K562 (cell line): ENCODE measurements at regions not wholly inside any gene's neighbourhood (a gene's known extent, or its start where the extent isn't known, plus 50 kb on each side); places are given as distances from the start of the nearest gene placed in this dataset.

Experiments
- HNRNPLL ChIP-seq: fragments of 200-400 bp; formaldehyde crosslinking; IDR thresholded peaks from 2 replicates; pipeline ENCODE4 v1.6.1; 2017; ENCODE audit warnings: low read length, low read depth, mild to moderate bottlenecking; ENCODE audit not compliant: poor library complexity, severe bottlenecking
- MAZ ChIP-seq, 2 experiments: fragments of 450-650 bp in 1 of 2; sonication (generic) in 1 of 2; formaldehyde crosslinking; IDR thresholded peaks in 1 of 2; conservative IDR thresholded peaks in 1 of 2; 2 replicates each; pipeline versions ENCODE4 v1.4.0 to v1.5.0; 2020; ENCODE audit warnings: mild to moderate bottlenecking in 1 of 2, missing genetic modification reagents in 1 of 2
- MYBL2 ChIP-seq, 2 experiments: fragments of 450-650 bp in 1 of 2; sonication (generic) in 1 of 2; formaldehyde crosslinking in 1 of 2; IDR thresholded peaks; 2 replicates each; pipeline versions ENCODE4 v1.6.1 to v1.8.1; 2017 to 2022; ENCODE audit warnings: borderline replicate concordance in 1 of 2, inconsistent platforms in 1 of 2, low read depth in 1 of 2, mild to moderate bottlenecking in 1 of 2, missing genetic modification reagents in 1 of 2, moderate library complexity in 1 of 2
- POLR2AphosphoS2 ChIP-seq: IDR thresholded peaks from 2 replicates; pipeline ENCODE4 v1.6.1; 2012; ENCODE audit warnings: low read length, improper control_type of control experiment
- RUNX1 ChIP-seq: sonication (generic); IDR thresholded peaks from 2 replicates; pipeline ENCODE4 v1.6.1; 2016; ENCODE audit warnings: antibody characterized with exemption, low read depth
- SREBF2 ChIP-seq: sonication (generic); formaldehyde crosslinking; IDR thresholded peaks from 2 replicates; pipeline ENCODE4 v1.4.0; 2020; ENCODE audit warnings: mild to moderate bottlenecking, missing genetic modification reagents
- ZNF830 ChIP-seq: fragments of 250-450 bp; sonication (Bioruptor Pico); IDR thresholded peaks from 2 replicates; pipeline ENCODE4 v1.5.0; 2021; ENCODE audit warnings: mild to moderate bottlenecking
- TF ChIP-seq, protein P1 (sequence below), 3 experiments: IDR thresholded peaks in 2 of 3; conservative IDR thresholded peaks in 1 of 3; 2 replicates each; pipeline ENCODE4 v1.5.1; 2011 to 2012; ENCODE audit warnings: low read length in 3 of 3, mild to moderate bottlenecking in 3 of 3, control low read depth in 2 of 3, improper control_type of control experiment in 1 of 3, inconsistent platforms in 1 of 3, low read depth in 1 of 3, mixed read lengths in 1 of 3, moderate library complexity in 1 of 3; ENCODE audit not compliant: insufficient read depth in 2 of 3
- TF ChIP-seq, protein P2 (sequence below): fragments of 450-650 bp; IDR thresholded peaks from 2 replicates; pipeline ENCODE4 v1.6.1; 2016
- TF ChIP-seq, protein P3 (sequence below): sonication (generic); formaldehyde crosslinking; IDR thresholded peaks from 2 replicates; pipeline ENCODE4 v1.9.0; 2022; ENCODE audit warnings: mild to moderate bottlenecking, missing genetic modification reagents

DNA sequence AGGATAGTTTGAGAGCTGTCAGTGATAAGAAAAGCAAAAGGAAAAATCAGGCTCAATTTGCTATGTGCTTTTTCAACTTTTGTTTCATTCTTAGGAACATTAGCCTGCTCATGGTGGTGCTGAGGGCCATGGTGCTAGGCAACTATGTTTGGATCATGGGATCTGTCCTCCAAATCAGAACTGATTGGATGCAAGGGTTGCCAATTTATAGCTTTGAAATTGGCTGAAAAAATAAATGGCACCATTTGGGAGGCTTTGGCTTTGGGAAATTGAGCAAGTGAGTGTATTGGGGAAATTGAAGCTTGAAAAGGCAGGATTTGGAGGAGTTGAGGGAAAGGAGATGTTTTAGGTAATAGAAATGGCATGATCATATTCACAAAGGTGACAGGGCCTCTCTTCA lies 103.8 kb downstream of the CYP26A1 start:
- no peak for TF ChIP-seq RUNX1
- no peak for TF ChIP-seq HNRNPLL
- TF ChIP-seq ZNF830 = no peak
- TF ChIP-seq, protein P1, sequence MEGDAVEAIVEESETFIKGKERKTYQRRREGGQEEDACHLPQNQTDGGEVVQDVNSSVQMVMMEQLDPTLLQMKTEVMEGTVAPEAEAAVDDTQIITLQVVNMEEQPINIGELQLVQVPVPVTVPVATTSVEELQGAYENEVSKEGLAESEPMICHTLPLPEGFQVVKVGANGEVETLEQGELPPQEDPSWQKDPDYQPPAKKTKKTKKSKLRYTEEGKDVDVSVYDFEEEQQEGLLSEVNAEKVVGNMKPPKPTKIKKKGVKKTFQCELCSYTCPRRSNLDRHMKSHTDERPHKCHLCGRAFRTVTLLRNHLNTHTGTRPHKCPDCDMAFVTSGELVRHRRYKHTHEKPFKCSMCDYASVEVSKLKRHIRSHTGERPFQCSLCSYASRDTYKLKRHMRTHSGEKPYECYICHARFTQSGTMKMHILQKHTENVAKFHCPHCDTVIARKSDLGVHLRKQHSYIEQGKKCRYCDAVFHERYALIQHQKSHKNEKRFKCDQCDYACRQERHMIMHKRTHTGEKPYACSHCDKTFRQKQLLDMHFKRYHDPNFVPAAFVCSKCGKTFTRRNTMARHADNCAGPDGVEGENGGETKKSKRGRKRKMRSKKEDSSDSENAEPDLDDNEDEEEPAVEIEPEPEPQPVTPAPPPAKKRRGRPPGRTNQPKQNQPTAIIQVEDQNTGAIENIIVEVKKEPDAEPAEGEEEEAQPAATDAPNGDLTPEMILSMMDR (IDR thresholded peaks at IDR 0.05 in 2 of 3, conservative IDR thresholded peaks at IDR 0.05 in 1 of 3; ENCODE audit: insufficient read depth in 2 of 3, low read depth in 1 of 3, low read length in 3 of 3) = no peak
- TF ChIP-seq, protein P2, sequence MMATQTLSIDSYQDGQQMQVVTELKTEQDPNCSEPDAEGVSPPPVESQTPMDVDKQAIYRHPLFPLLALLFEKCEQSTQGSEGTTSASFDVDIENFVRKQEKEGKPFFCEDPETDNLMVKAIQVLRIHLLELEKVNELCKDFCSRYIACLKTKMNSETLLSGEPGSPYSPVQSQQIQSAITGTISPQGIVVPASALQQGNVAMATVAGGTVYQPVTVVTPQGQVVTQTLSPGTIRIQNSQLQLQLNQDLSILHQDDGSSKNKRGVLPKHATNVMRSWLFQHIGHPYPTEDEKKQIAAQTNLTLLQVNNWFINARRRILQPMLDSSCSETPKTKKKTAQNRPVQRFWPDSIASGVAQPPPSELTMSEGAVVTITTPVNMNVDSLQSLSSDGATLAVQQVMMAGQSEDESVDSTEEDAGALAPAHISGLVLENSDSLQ = no peak
- TF ChIP-seq SREBF2 = no peak
- no peak for TF ChIP-seq POLR2AphosphoS2
- TF ChIP-seq, protein P3, sequence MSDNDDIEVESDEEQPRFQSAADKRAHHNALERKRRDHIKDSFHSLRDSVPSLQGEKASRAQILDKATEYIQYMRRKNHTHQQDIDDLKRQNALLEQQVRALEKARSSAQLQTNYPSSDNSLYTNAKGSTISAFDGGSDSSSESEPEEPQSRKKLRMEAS = no peak
- TF ChIP-seq MYBL2 (IDR thresholded peaks at IDR 0.05; ENCODE audit: low read depth) = no peak
- TF ChIP-seq MYBL2 (CRISPR knock-in tag; IDR thresholded peaks at IDR 0.05; ENCODE audit: borderline replicate concordance) = no peak
- no peak for TF ChIP-seq MAZ (CRISPR knock-in tag; conservative IDR thresholded peaks at IDR 0.05 in 1 of 2, IDR thresholded peaks at IDR 0.05 in 1 of 2)
